Sigmoid colon (tissue), 6 donors: ENCODE measurements at regions not wholly inside any gene's neighbourhood (a gene's known extent, or its start where the extent isn't known, plus 50 kb on each side); places are given as distances from the start of the nearest gene placed in this dataset.
"Not testable (repeated sequence)": the region's sequence is repeated elsewhere in the genome, so short reads cannot be mapped to it uniquely, and the experiment has no call there.

Source experiments
- DNase-seq: peaks from one replicate; pipeline ENCODE4 v3.0.0-alpha.2; 2019
- H3K27ac ChIP-seq, 4 donors: fragments of 200-600 bp; sonication (generic); one replicate each; pipeline ENCODE4 v1.5.1; 2016 to 2019; ENCODE audit warnings: mild to moderate bottlenecking in 1 of 4
- H3K27me3 ChIP-seq, 3 donors: fragments of 200-600 bp; sonication (generic); one replicate each; pipeline ENCODE4 v1.5.1; 2019; ENCODE audit warnings: mild to moderate bottlenecking in 1 of 3
- H3K36me3 ChIP-seq, 4 donors: fragments of 200-600 bp; sonication (generic); one replicate each; pipeline ENCODE4 v1.5.1; 2016 to 2019
- H3K4me1 ChIP-seq, 4 donors: fragments of 200-600 bp; sonication (generic); one replicate each; pipeline ENCODE4 v1.5.1; 2017 to 2019
- H3K4me3 ChIP-seq, 4 donors: fragments of 200-600 bp; sonication (generic); one replicate each; pipeline ENCODE4 v1.5.1; 2017 to 2019; ENCODE audit warnings: mild to moderate bottlenecking in 2 of 4, moderate library complexity in 1 of 4
- H3K9me3 ChIP-seq, 4 donors: fragments of 200-600 bp in 3 of 4; sonication (generic) in 3 of 4; one replicate each; pipeline versions ENCODE4 v1.5.1 to v1.6.1; 2013 to 2019
- CTCF ChIP-seq, 4 experiments: fragments of 450-650 bp in 3 of 4; fragments of 200-600 bp in 1 of 4; IDR thresholded peaks; one replicate each; pipeline ENCODE4 v1.5.1; 2016 to 2019; ENCODE audit warnings: antibody characterized with exemption in 4 of 4, mild to moderate bottlenecking in 3 of 4, moderate library complexity in 2 of 4
- EP300 ChIP-seq, 4 donors: sonication (generic); formaldehyde crosslinking; IDR thresholded peaks; one replicate each; pipeline ENCODE4 v1.6.1; 2017; ENCODE audit warnings: antibody characterized with exemption in 4 of 4
- POLR2A ChIP-seq, 2 donors: fragments of 450-650 bp; IDR thresholded peaks; one replicate each; pipeline ENCODE4 v1.6.1; 2016; ENCODE audit warnings: antibody characterized with exemption in 2 of 2, mild to moderate bottlenecking in 2 of 2, moderate library complexity in 2 of 2
- POLR2AphosphoS5 ChIP-seq, 4 donors: sonication (generic); formaldehyde crosslinking; IDR thresholded peaks; one replicate each; pipeline ENCODE4 v1.6.1; 2017; ENCODE audit warnings: antibody characterized with exemption in 4 of 4
- WGBS, 2 donors: extraction: QIAGEN DNeasy Blood & Tissue Kit; methylation state at CpG; one replicate each; pipeline ENCODE4 v1.1.7; 2013; 5-methylcytosine and 5-hydroxymethylcytosine counted together
- intact Hi-C: fragments of 100-400 bp; cut with DNase I; formaldehyde crosslinking; loops from one replicate; pipeline ENCODE4 v1.15.1; 2023
- donor health status: healthy with polysubstance abuse.
- donor health status: healthy.

- no peak overlapping the region for H3K27ac ChIP-seq
- no peak overlapping the region for H3K4me3 ChIP-seq
- H3K36me3 ChIP-seq = no peaks in the 10 kb centered on the region
- DNase-seq = no peak
- H3K9me3 ChIP-seq = no peaks in the 10 kb centered on the region
- no peaks in the 10 kb centered on the region for H3K27me3 ChIP-seq
- TF ChIP-seq POLR2A (IDR thresholded peaks at IDR 0.05) (no peak), POLR2AphosphoS5 (IDR thresholded peaks at IDR 0.05) (no peak), EP300 (IDR thresholded peaks at IDR 0.05) (no peak), CTCF (IDR thresholded peaks at IDR 0.05) (no peak)
- intact Hi-C loops = no loop called here
- no peaks in the 10 kb centered on the region for H3K4me1 ChIP-seq
These were observed 893.0 kb downstream of the DSC3 start for GRCh38 chr18:30149585-30149984.

DNA sequence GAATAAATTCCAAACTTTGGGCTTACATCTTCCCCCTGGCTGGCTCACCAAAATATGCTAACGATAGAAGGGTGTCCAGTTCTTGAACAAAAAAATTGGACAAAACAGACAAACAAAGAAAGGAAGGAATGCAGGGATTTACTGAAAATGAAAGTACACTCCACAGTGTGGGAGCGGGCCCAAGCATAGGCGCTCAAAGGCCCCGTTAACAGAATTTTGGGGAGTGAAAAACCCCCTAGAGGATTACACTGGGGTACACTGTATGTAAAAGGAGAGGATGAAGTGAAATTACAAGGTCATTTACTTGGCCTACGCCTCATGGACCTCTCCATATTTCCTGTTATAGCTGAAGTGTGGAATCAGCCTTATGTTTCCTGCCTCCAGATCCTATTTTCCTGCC is 899.7 kb downstream of the DSC3 start:
- no peaks in the 10 kb centered on the region for H3K36me3 ChIP-seq
- no peak for DNase-seq
- WGBS, 2 donors = 89 to 90% methylated on average over 5 of the region's 5 CpGs
- H3K9me3 ChIP-seq = peaks cover 0 to 4% (median 3%) of the 10 kb centered on the region in 4 donors
- H3K27ac ChIP-seq = no peak overlapping the region
- no peak for TF ChIP-seq POLR2AphosphoS5 (IDR thresholded peaks at IDR 0.05)
- no peak for TF ChIP-seq EP300 (IDR thresholded peaks at IDR 0.05)
- TF ChIP-seq CTCF (IDR thresholded peaks at IDR 0.05) = no peak
- TF ChIP-seq POLR2A (IDR thresholded peaks at IDR 0.05) = no peak
- intact Hi-C loops = no loop called here
- no peak overlapping the region for H3K4me3 ChIP-seq
- H3K27me3 ChIP-seq = no peaks in the 10 kb centered on the region
- no peaks in the 10 kb centered on the region for H3K4me1 ChIP-seq

DNA sequence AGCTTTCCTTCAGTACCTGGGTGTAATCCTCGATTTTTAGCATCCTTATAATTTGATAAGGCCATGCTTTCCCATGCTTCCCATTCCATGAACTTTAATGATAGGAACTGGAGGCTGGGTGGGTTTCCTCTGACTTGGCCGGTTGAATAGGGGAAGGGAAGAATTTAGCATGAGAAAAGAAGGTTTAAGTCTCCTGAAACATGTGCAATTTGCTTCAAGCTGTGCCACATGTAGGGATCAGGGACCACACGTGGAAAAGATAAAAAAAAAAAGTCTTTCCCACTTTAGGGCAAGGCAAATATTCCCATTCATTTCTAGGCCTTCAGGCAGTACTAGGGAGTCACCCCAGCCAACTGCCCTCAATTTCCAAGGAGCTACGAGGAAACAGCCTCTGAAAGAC is 900.3 kb downstream of the DSC3 start:
- no peak for DNase-seq
- H3K36me3 ChIP-seq = no peaks in the 10 kb centered on the region
- no peaks in the 10 kb centered on the region for H3K27me3 ChIP-seq
- intact Hi-C loops = no loop called here
- no peaks in the 10 kb centered on the region for H3K4me1 ChIP-seq
- TF ChIP-seq EP300 (IDR thresholded peaks at IDR 0.05) (no peak), POLR2A (IDR thresholded peaks at IDR 0.05) (no peak), CTCF (IDR thresholded peaks at IDR 0.05) (no peak), POLR2AphosphoS5 (IDR thresholded peaks at IDR 0.05) (no peak)
- peaks cover 0 to 4% (median 3%) of the 10 kb centered on the region in 4 donors for H3K9me3 ChIP-seq
- no peak overlapping the region for H3K4me3 ChIP-seq
- WGBS, 2 donors = 29 to 37% methylated on average over 4 of the region's 4 CpGs
- H3K27ac ChIP-seq = no peak overlapping the region

DNA sequence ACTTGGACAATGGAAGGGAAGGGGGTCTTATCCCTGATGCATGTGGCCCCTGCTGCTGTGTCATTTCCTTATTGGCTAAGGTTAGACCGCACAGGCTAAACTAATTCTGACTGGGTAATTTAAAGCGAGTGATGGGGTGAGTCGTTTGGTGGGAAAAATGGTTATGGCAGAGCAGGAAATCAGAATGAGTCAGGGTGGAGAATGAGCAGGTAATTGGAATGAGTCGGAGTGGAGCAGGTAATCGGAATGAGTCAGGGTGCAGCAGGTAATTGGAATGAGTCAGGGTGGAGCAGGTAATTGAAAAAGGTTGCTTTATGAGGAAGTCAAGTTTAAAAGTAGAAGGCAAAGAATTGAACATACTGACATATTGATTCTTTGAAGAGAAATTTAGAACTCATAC is 901.0 kb downstream of the DSC3 start:
- H3K4me3 ChIP-seq, H3K9me3 ChIP-seq, DNase-seq, H3K27me3 ChIP-seq, H3K27ac ChIP-seq, intact Hi-C loops, H3K4me1 ChIP-seq, H3K36me3 ChIP-seq: not testable (repeated sequence)
- WGBS, 2 donors = 65 to 83% methylated on average over 5 of the region's 5 CpGs

- Histone ChIP-seq H3K36me3 (no peaks in the 10 kb centered on the region), H3K4me1 (no peaks in the 10 kb centered on the region), H3K27me3 (no peaks in the 10 kb centered on the region), H3K9me3 (peaks cover 0 to 4% (median 3%) of the 10 kb centered on the region in 4 donors), H3K4me3 (no peak overlapping the region), H3K27ac (no peak overlapping the region)
- DNase-seq = no peak
- WGBS, 2 donors = 51 to 73% methylated on average over 5 of the region's 5 CpGs
- TF ChIP-seq EP300 (IDR thresholded peaks at IDR 0.05) (no peak), POLR2AphosphoS5 (IDR thresholded peaks at IDR 0.05) (no peak), CTCF (IDR thresholded peaks at IDR 0.05) (no peak), POLR2A (IDR thresholded peaks at IDR 0.05) (no peak)
- intact Hi-C loops = no loop called here
These were observed 902.8 kb downstream of the DSC3 start for GRCh38 chr18:30139631-30140287.
